Spleen (tissue), 7 donors: ENCODE measurements at regions not wholly inside any gene's neighbourhood (a gene's known extent, or its start where the extent isn't known, plus 50 kb on each side); places are given as distances from the start of the nearest gene placed in this dataset.

Experiments used
- POLR2A ChIP-seq, 3 donors: fragments of 450-650 bp; IDR thresholded peaks; one replicate each; pipeline ENCODE4 v1.5.1; 2017; ENCODE audit warnings: antibody characterized with exemption in 3 of 3, mild to moderate bottlenecking in 1 of 3
- TF ChIP-seq, protein P1 (sequence below), 11 experiments: fragments of 200-600 bp in 7 of 11; fragments of 450-650 bp in 4 of 11; sonication (generic) in 4 of 11; IDR thresholded peaks in 8 of 11; conservative IDR thresholded peaks in 3 of 11; 1 replicate in 7 of 11; 2 replicates in 4 of 11; pipeline versions ENCODE4 v1.4.0 to v1.8.0; 2016 to 2021; ENCODE audit warnings: antibody characterized with exemption in 11 of 11, inconsistent platforms in 4 of 11, mild to moderate bottlenecking in 1 of 11
- donor health status: DM: no; HTN: no; CAD: no; lungs with moderate emphysema.
- donor health status: DM: no; HTN: no; CAD: no.
- donor health status: DM: no; HTN: no; CAD: no.

- TF ChIP-seq POLR2A (IDR thresholded peaks at IDR 0.05), result no peak
- TF ChIP-seq, protein P1, sequence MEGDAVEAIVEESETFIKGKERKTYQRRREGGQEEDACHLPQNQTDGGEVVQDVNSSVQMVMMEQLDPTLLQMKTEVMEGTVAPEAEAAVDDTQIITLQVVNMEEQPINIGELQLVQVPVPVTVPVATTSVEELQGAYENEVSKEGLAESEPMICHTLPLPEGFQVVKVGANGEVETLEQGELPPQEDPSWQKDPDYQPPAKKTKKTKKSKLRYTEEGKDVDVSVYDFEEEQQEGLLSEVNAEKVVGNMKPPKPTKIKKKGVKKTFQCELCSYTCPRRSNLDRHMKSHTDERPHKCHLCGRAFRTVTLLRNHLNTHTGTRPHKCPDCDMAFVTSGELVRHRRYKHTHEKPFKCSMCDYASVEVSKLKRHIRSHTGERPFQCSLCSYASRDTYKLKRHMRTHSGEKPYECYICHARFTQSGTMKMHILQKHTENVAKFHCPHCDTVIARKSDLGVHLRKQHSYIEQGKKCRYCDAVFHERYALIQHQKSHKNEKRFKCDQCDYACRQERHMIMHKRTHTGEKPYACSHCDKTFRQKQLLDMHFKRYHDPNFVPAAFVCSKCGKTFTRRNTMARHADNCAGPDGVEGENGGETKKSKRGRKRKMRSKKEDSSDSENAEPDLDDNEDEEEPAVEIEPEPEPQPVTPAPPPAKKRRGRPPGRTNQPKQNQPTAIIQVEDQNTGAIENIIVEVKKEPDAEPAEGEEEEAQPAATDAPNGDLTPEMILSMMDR (IDR thresholded peaks at IDR 0.05 in 8 of 11, conservative IDR thresholded peaks at IDR 0.05 in 3 of 11), result no peak
Measured at GRCh38 chr2:226077031-226077430, 677.5 kb downstream of the NYAP2 start.
